NCI-H2171 treated with DMSO at 0.1 percent for 48 hours (cell line): ENCODE measurements at regions not wholly inside any gene's neighbourhood (a gene's known extent, or its start where the extent isn't known, plus 50 kb on each side); places are given as distances from the start of the nearest gene placed in this dataset.
A peak's percentile ranks its signal among the peaks of the same experiment; 100 is the strongest.

Experiments used
- DNase-seq: peaks from one replicate; lab custom pipeline; 2025; lab: John Stamatoyannopoulos, UW

GRCh38 chr18:10057894-10058791, 144.3 kb downstream of the VAPA start:
- DNase-seq, result no peak

- no peak for DNase-seq
These were observed 146.0 kb downstream of the VAPA start for GRCh38 chr18:10059610-10060468.

DNA sequence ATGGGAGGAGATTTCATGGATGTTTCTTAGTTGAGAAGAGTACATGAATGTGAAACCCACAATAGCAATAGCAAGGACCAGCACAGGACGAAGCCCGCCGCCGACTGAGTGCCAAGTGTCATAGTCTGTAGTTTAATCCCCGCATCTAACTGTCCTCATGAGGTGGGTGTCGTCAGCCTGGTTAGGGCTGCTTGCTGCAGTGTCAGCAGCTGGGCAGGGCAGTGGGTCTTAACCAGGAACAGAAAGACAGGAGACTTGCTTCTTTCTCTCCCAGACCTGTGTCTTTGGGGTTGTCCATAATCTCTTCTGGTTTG, 146.6 kb downstream of the VAPA start:
- no peak for DNase-seq

DNA sequence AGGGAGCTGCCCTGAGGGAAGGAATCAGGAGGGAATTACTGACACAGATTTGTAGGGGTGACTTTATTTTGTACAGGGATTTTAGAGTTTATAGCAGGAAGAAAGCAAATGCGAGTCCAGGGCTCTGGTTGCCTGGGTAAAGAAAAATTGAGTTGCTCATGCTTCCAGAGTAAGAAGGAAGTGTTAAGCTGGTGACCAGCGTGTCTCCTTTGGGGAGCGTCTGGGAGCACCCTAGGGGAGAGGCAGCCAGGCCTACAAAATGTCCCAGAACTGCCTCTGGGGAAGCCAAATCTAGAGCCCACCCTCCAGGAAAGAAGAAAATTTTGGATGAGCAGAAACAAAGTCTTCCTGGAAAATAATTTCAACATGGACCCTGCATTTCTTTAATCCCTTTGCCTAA, 147.0 kb downstream of the VAPA start:
- no peak for DNase-seq

DNA sequence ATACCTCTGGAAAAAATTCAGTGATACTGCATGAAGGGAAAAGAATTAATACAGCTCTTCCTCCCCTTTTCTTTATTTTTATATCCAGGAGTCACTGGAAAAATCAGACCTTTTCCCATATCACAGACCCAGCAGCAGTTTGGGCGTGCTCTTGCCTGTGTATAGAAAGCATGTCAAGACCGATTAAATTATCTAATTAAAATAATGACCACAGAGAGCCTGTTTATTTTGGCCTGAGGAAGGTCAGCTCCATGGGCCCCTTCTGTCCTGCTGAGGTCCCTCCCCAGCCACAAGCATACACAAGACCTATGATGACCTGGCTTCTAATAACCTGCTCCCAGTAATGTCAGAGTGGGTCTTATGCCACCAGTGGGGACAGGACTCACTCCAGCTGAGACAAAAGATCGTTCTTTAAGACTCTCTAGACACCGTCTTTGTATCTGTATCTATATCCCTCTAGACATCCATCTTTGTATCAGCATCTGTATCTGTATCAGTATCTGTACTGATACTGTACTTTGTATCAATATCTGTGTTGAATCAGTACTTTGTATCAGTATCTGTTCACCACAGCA, 147.8 kb downstream of the VAPA start:
- no peak for DNase-seq

- peak; percentile 25 for DNase-seq
These were observed 148.8 kb downstream of the VAPA start for GRCh38 chr18:10062302-10063300.

- DNase-seq, result peak; percentile 86
These were observed 149.7 kb downstream of the VAPA start for GRCh38 chr18:10063489-10063888.

GRCh38 chr18:10064267-10064666, 150.5 kb downstream of the VAPA start:
- peak; percentile 15 for DNase-seq

DNA sequence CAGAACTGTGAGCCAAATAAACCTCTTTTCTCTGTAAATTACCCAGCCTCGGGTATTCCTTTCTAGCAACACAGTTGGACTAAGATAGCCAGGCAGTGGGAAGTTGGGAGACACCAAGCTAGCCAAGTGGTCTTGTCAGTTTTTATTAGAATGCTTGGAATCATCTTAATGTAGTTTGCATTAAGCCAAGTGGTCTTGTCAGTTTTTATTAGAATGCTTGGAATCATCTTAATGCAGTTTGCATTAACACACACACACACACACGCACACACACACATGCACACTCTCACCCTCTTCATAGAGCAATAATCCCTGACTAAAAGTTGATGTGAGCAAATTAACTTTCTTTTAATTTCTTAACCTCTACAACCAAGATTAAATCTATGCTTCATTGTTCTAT, 151.5 kb downstream of the VAPA start:
- no peak for DNase-seq

DNA sequence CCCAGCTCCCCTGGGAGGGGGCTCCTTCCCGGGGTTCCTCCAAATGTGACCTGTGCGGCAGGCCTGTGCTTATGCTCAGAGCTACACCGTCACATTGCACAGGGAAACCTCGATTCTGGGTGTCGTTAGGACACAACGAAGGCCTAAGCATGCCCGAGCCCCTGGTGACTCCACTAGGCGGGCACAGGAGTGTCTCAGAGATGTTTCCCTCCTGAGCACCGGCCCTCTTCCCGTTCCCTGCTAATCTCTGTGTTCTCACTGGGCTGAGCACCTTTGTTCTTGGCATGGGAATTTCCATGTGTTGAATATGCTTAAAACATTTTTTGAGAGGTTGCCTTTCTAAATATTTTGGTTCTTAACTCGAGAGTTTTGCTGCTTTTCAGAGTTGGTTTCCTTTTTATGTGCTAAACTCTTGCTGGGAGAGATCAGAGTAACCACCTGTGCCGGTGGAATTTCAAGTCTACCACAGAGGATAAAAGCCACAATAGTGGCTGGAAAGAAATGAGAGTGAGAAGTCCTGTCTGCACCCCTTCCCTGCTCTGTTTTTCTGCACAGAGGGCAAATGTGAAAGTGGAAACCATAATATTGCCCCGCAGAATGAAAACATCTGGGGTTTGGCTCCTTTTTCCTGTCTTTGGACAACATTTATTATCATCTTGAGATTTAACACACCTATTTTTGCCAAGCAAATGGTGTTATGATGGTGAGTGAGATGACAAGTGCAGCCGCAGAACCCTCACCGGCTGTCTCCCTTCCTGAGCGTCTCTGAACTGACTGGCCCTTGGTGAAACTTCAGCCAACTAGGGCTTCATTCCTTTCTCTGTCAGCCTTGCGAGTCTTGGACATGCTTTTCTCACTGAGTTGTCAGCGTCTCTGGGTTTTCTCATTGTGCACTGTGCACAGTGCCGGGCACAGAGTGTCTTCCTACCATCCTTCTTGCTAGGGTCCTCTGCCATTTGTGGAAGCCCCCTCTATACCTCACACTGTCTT, 154.1 kb downstream of the VAPA start:
- no peak for DNase-seq

DNA sequence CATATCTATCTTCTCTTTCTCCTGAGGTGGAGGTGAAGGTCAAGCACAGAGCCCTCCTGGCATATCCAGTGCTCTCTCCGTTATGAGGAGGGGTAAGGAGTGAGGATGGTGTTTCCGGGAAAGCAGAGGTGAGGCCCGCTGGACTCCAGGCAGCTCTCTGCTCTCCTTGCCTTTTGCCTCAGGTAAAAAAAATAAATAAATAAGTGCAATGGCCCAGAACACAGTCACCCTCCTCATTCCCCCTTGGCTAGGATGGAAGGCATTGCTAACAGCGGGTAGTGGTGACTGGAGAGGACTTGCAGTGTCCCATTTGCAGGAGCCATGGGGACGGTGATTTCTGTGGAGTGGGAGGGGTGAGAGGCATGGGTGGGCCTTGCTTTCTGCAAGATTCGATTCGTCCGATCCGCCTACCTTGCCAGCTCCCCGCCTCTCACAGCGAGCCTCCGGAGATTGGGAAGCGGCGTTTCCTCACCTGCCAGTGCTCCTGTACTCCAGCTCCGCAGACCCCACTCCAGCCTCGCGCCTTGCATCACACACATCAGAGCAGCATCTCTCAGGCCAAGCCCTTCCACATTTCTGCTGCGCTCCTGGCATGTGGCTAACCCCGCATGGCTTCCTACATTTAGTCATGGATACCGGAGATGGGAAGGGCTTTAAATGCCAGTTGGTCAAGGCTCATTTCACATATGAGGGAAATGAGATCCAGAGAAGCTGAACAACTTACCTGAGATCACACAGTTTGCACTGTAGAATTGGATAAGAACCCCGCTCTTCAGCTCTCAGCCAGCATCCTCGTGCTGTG, 155.2 kb downstream of the VAPA start:
- no peak for DNase-seq

DNA sequence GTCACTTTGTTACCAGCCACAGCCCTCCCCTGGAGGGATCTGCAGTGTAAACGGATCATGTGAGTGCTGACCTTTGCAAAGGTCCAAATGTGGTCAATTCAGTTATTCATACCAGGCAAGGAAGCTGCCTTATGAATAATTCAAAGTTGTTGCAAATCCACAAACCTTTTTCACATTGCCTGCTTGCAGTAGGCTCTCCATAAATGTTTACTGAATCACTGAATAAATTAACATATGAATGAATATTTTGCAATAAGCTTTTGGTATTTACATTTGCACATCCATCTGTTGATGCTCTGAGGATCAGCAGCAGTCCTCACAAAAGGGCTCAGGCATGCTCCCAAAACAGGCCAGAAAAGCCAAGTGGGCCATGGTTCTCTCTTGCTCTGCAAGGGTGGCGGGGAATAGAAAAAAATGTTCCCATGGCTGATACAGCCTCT, 156.8 kb downstream of the VAPA start:
- no peak for DNase-seq

GRCh38 chr18:10072671-10073175, 158.9 kb downstream of the VAPA start:
- no peak for DNase-seq

DNA sequence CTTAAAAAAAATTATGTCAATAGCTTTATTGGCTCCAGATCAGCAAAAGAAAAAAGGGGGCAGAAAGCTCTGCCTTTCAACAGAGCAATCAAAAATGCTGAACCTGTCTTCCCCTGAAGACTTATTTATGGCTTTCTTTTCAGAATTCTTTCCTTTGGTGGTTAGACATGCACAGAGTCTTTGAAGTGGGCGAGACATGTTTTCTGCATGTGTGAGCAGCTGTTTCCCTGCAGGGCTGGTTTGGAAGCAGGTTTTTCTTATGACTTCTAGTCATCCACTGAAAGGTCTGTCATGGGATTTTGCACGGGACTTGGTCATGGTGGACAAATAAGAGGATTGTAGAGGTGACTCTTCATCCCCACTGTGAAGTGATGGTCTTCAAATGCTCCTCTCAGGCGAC, 160.3 kb downstream of the VAPA start:
- no peak for DNase-seq

GRCh38 chr18:10074728-10075127, 160.9 kb downstream of the VAPA start:
- DNase-seq, result no peak

DNA sequence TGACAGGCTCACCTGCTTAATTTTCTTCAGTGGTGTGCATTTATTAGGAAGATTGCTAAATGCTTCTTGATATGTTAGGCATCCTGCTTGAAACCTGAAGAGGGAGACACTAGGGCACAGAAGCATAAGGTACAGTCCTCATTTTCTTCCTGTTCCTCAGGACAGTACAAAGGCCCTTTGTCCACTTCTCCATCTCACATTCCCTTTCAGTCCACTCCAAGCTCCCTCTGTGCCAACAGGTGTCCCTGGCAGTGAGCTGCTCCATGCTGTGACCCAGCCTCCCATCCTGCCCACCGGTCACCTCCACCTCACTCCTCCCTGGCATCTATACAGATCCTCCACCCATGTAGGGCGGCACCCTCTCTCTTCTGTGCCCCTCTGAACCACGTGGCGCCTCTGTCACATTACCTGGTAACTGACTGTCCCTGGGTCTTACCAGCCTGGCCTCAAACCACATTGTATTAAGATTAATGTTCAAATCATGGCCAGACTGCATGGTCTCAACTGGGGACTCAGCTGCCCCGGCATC, 162.8 kb downstream of the VAPA start:
- DNase-seq, result no peak

GRCh38 chr18:10077986-10078385, 164.2 kb downstream of the VAPA start:
- no peak for DNase-seq

DNA sequence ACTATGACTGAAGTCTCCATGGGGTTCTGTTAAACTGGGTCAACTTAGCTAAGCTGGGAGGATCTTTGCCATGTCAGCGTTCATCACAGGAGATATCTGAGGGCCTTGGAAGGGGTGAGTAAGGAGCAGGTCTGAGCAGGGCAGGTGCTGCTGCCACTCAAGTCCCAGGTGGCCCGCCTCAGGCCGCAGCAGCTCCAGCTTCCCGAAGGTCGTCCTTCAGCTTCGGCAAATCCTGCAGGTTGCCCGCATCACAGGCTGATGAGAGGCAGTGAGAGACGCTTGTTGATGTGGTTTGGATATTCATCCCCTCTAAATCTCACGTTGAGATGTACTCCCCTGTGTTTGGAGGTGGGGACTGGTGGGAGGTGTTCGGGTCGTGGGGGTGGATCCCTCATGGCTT, 166.6 kb downstream of the VAPA start:
- no peak for DNase-seq

GRCh38 chr18:10081492-10081891, 167.7 kb downstream of the VAPA start:
- peak; percentile 57 for DNase-seq
